Cardiac muscle cell (in vitro differentiated cells and primary cell): ENCODE measurements at regions not wholly inside any gene's neighbourhood (a gene's known extent, or its start where the extent isn't known, plus 50 kb on each side); places are given as distances from the start of the nearest gene placed in this dataset.

ENCODE experiments used
- DNase-seq, 2 donors: peaks; one replicate each; pipeline versions ENCODE4 v3.0.0 to v3.0.0-alpha.2; 2010 to 2017; ENCODE audit warnings: low read depth in 1 of 2, low spot score in 1 of 2
- H3K27ac ChIP-seq: fragments of 200-600 bp; sonication (generic); 2 replicates; pipeline ENCODE4 v1.5.1; 2016
- H3K27me3 ChIP-seq: fragments of 200-600 bp; sonication (generic); 2 replicates; pipeline ENCODE4 v1.6.0; 2016; ENCODE audit warnings: control low read depth
- H3K36me3 ChIP-seq: fragments of 200-600 bp; sonication (generic); 2 replicates; pipeline ENCODE4 v1.5.1; 2016; ENCODE audit warnings: control low read depth
- H3K4me1 ChIP-seq: fragments of 200-600 bp; sonication (generic); 2 replicates; pipeline ENCODE4 v1.8.1; 2017; ENCODE audit warnings: low read depth, mild to moderate bottlenecking, mixed run types
- H3K4me3 ChIP-seq: fragments of 200-600 bp; sonication (generic); 2 replicates; pipeline ENCODE4 v1.5.1; 2016; ENCODE audit warnings: mild to moderate bottlenecking
- H3K9me3 ChIP-seq: fragments of 200-600 bp; sonication (generic); 2 replicates; pipeline ENCODE4 v1.5.1; 2017; ENCODE audit warnings: low read depth, mild to moderate bottlenecking, control low read depth
- TF ChIP-seq, protein P1 (sequence below): IDR thresholded peaks from 2 replicates; pipeline ENCODE4 v1.5.1; 2012; ENCODE audit warnings: low read depth, mild to moderate bottlenecking, low read length

DNA sequence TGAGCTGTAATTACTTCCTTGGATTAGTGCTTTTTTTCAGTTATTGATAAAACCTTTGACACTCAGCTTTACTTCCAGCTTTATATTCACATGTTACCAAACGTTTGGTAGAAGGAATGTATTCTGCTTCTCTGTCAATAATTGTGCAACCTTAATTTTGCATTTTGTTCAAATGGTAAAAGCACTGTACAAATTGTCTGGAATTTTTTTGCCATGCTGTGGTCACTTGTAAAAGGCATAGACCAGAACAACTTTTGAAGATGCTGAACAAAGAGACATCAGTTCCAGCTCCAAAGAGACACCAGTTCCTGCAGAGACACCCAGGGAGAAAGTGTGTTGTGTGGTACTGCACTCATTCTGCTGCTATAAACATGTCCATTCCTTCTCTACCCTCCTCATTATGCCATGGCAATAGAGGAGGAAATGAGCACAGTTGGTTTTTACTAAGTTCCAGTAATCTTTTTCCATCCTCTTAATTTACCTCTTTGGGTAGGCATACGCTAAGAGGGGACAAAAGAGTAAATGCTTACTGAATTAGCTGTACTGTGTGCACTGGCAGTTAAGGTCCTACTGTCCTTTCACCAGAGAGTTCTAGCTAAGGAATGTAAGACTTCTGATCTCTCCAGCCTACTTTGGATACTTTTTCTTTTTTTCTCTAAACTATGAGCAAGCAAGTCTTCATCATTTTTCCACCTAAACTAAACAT, 387.4 kb downstream of the FGF10 start:
- Histone ChIP-seq H3K9me3 (no peaks in the 10 kb centered on the region), H3K4me1 (no peaks in the 10 kb centered on the region), H3K4me3 (no peak overlapping the region), H3K36me3 (no peaks in the 10 kb centered on the region), H3K27me3 (no peaks in the 10 kb centered on the region), H3K27ac (no peak overlapping the region)
- TF ChIP-seq, protein P1, sequence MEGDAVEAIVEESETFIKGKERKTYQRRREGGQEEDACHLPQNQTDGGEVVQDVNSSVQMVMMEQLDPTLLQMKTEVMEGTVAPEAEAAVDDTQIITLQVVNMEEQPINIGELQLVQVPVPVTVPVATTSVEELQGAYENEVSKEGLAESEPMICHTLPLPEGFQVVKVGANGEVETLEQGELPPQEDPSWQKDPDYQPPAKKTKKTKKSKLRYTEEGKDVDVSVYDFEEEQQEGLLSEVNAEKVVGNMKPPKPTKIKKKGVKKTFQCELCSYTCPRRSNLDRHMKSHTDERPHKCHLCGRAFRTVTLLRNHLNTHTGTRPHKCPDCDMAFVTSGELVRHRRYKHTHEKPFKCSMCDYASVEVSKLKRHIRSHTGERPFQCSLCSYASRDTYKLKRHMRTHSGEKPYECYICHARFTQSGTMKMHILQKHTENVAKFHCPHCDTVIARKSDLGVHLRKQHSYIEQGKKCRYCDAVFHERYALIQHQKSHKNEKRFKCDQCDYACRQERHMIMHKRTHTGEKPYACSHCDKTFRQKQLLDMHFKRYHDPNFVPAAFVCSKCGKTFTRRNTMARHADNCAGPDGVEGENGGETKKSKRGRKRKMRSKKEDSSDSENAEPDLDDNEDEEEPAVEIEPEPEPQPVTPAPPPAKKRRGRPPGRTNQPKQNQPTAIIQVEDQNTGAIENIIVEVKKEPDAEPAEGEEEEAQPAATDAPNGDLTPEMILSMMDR = no peak
- DNase-seq = no peak

DNA sequence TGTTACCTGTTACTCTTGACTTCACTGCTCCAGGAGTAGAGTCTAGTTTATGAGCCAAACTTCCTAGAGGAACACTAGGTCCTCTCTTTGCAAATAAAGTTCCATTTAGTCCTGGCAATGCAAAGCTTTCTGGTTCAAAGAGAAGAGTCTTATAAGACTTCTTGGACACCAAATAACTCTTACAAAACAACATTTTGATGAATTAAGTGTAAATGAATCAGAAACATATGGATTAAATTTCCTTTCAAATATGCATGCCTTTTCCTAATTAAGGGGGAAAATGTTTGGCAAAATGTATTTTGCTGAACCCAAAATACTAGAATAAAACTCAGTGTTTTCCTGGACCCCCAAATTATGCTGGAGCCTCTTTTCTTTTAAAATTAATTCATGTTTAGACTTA, 388.0 kb downstream of the FGF10 start:
- Histone ChIP-seq H3K9me3 (no peaks in the 10 kb centered on the region), H3K4me3 (no peak overlapping the region), H3K4me1 (no peaks in the 10 kb centered on the region), H3K27me3 (no peaks in the 10 kb centered on the region), H3K36me3 (no peaks in the 10 kb centered on the region), H3K27ac (no peak overlapping the region)
- TF ChIP-seq, protein P1 = no peak
- DNase-seq = no peak

DNA sequence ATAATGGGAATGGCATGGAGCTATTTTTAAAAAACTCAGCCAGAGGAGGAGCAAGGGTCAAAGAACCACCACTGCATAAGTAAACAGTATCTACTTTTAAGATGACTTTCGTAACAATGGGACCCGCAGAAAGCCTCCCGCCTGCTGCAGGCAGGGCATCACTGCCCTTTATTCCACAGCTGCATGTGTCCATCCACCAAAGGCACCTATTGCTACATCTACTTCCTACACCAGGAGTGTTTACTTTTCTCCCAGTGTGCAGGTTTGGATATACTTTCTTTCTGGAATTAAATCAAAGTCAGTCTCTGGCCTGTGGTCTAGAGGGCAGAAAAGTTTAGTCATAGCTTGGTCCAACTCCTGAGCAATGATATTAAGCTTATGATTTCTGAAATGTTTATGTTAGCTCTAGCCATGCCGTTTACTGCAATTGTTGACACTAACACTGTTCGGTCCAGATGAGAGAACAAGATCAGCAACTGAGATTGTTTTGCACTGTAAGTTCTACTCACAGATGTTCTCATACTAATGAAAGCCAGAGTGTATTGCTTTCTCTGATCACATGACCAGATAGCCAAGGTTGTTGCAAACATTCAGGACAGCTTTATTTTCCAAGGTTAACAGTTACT, 391.5 kb downstream of the FGF10 start:
- Histone ChIP-seq H3K4me1 (no peaks in the 10 kb centered on the region), H3K36me3 (no peaks in the 10 kb centered on the region), H3K27ac (no peak overlapping the region), H3K27me3 (no peaks in the 10 kb centered on the region), H3K4me3 (no peak overlapping the region), H3K9me3 (no peaks in the 10 kb centered on the region)
- TF ChIP-seq, protein P1 = no peak
- no peak for DNase-seq

DNA sequence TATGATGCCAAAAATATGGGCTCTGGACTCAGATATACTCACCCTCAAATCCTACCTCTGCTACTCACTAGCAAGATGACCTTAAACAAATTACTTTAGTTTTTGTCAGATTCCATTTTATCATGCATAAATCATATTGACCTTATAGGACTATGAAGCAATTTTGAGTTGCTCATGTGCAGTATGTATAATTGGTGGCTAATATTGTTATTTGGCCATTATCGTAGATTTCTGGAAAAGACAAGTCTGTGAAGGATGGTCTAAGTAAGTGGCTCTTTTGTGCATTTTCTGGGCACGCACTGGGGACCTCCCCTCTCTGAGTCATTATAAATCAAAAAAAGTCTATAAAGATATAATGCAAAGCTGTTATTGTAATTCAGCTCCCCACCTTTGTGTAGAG, 393.0 kb downstream of the FGF10 start:
- no peak for DNase-seq
- Histone ChIP-seq H3K4me3 (no peak overlapping the region), H3K27me3 (no peaks in the 10 kb centered on the region), H3K9me3 (no peaks in the 10 kb centered on the region), H3K27ac (no peak overlapping the region), H3K4me1 (no peaks in the 10 kb centered on the region), H3K36me3 (no peaks in the 10 kb centered on the region)
- TF ChIP-seq, protein P1 = no peak

DNA sequence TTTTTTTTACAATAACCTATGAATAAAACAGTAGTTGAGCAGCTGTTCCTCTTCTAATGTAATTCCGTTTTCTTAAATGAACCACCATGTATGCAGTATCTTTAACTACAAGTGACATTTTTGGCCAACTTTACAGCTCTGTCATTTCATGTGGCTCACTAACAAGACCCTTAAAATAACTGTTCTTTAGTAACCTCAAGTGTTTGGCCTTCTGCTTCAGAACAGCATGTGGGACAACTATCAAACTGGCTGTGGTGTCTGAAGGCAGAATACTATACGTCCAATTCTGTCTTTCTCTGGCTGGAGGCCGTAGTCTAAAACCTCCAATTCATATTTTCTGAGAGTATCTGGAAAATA, 391.4 kb downstream of the NNT start:
- no peaks in the 10 kb centered on the region for H3K9me3 ChIP-seq
- TF ChIP-seq, protein P1 = no peak
- H3K36me3 ChIP-seq = no peaks in the 10 kb centered on the region
- no peak overlapping the region for H3K27ac ChIP-seq
- no peak overlapping the region for H3K4me3 ChIP-seq
- no peak for DNase-seq
- H3K4me1 ChIP-seq = no peaks in the 10 kb centered on the region
- H3K27me3 ChIP-seq = no peaks in the 10 kb centered on the region
